Stomach (tissue), 4 donors: ENCODE measurements at regions not wholly inside any gene's neighbourhood (a gene's known extent, or its start where the extent isn't known, plus 50 kb on each side); places are given as distances from the start of the nearest gene placed in this dataset.

ENCODE experiments used
- CTCF ChIP-seq, 7 experiments: fragments of 450-650 bp in 4 of 7; fragments of 200-600 bp in 3 of 7; sonication (generic) in 3 of 7; IDR thresholded peaks; one replicate each; pipeline ENCODE4 v1.5.1; 2016 to 2019; ENCODE audit warnings: antibody characterized with exemption in 7 of 7, control low read depth in 2 of 7, mild to moderate bottlenecking in 1 of 7
- POLR2A ChIP-seq, 4 donors: fragments of 450-650 bp; IDR thresholded peaks; one replicate each; pipeline ENCODE4 v1.6.1; 2016; ENCODE audit warnings: antibody characterized with exemption in 4 of 4, control low read depth in 2 of 4, mild to moderate bottlenecking in 1 of 4, moderate library complexity in 1 of 4
- POLR2AphosphoS5 ChIP-seq, 3 donors: sonication (generic); formaldehyde crosslinking; IDR thresholded peaks; one replicate each; pipeline ENCODE4 v1.6.1; 2016; ENCODE audit warnings: antibody characterized with exemption in 3 of 3

- TF ChIP-seq POLR2A (IDR thresholded peaks at IDR 0.05) (no peak), POLR2AphosphoS5 (IDR thresholded peaks at IDR 0.05) (no peak), CTCF (IDR thresholded peaks at IDR 0.05) (no peak)
These were observed 531.3 kb upstream of the MCTP2 start for GRCh38 chr15:93700051-93700450.
